H9 (cell line): ENCODE measurements at regions not wholly inside any gene's neighbourhood (a gene's known extent, or its start where the extent isn't known, plus 50 kb on each side); places are given as distances from the start of the nearest gene placed in this dataset.

Experiments used
- DNase-seq: peaks from one replicate; pipeline ENCODE4 v3.0.0-alpha.2; 2017
- H2AFZ ChIP-seq: one replicate; pipeline ENCODE4 v1.6.1; 2013; ENCODE audit warnings: mild to moderate bottlenecking, low read length, control low read depth, moderate library complexity
- H2AK5ac ChIP-seq: 2 replicates; pipeline ENCODE4 v1.6.1; 2013; ENCODE audit warnings: low read length, control low read depth, mixed read lengths; ENCODE audit not compliant: insufficient read length
- H2BK120ac ChIP-seq: one replicate; pipeline ENCODE4 v1.6.1; 2013; ENCODE audit warnings: low read depth, mild to moderate bottlenecking, low read length, control low read depth, inconsistent platforms; ENCODE audit not compliant: poor library complexity, severe bottlenecking
- H2BK12ac ChIP-seq: 2 replicates; pipeline ENCODE4 v1.6.1; 2013; ENCODE audit warnings: low read length, control low read depth, mixed read lengths, low read depth; ENCODE audit not compliant: insufficient read length
- H2BK15ac ChIP-seq: 2 replicates; pipeline ENCODE4 v1.6.1; 2013; ENCODE audit warnings: low read depth, low read length, control low read depth
- H2BK20ac ChIP-seq: one replicate; pipeline ENCODE4 v1.6.1; 2013; ENCODE audit warnings: low read depth, mild to moderate bottlenecking, low read length, control low read depth, inconsistent platforms; ENCODE audit not compliant: poor library complexity, severe bottlenecking
- H2BK5ac ChIP-seq: 2 replicates; pipeline ENCODE4 v1.6.1; 2013; ENCODE audit warnings: low read length, control low read depth, mixed read lengths; ENCODE audit not compliant: insufficient read length
- H3K14ac ChIP-seq: 2 replicates; pipeline ENCODE4 v1.6.1; 2013; ENCODE audit warnings: low read length, control low read depth; ENCODE audit not compliant: insufficient read depth
- H3K18ac ChIP-seq: 2 replicates; pipeline ENCODE4 v1.6.1; 2013; ENCODE audit warnings: low read depth, mild to moderate bottlenecking, mixed read lengths, low read length, control low read depth; ENCODE audit not compliant: insufficient read length
- H3K23ac ChIP-seq: 2 replicates; pipeline ENCODE4 v1.6.1; 2013; ENCODE audit warnings: low read length, control low read depth, mixed read lengths, low read depth; ENCODE audit not compliant: insufficient read length
- H3K23me2 ChIP-seq: 2 replicates; pipeline ENCODE4 v1.6.1; 2013; ENCODE audit warnings: low read depth, mild to moderate bottlenecking, mixed read lengths, low read length, control low read depth; ENCODE audit not compliant: insufficient read length, poor library complexity, severe bottlenecking
- H3K27ac ChIP-seq: 2 replicates; pipeline ENCODE4 v1.5.1; 2013; ENCODE audit warnings: low read length, control low read depth, mixed read lengths, low read depth; ENCODE audit not compliant: insufficient read length
- H3K27me3 ChIP-seq: 2 replicates; pipeline ENCODE4 v1.6.1; 2013; ENCODE audit warnings: low read length, control low read depth, inconsistent platforms; ENCODE audit not compliant: insufficient read depth
- H3K4ac ChIP-seq: 2 replicates; pipeline ENCODE4 v1.6.1; 2013; ENCODE audit warnings: low read depth, mild to moderate bottlenecking, control low read depth, inconsistent platforms, low read length, moderate library complexity
- H3K4me1 ChIP-seq: 2 replicates; pipeline ENCODE4 v1.6.1; 2013; ENCODE audit warnings: low read length, control low read depth, inconsistent platforms; ENCODE audit not compliant: insufficient read depth
- H3K4me2 ChIP-seq: 2 replicates; pipeline ENCODE4 v1.6.1; 2013; ENCODE audit warnings: low read length, control low read depth, mixed read lengths; ENCODE audit not compliant: insufficient read length, insufficient read depth
- H3K56ac ChIP-seq: 2 replicates; pipeline ENCODE4 v1.6.1; 2013; ENCODE audit warnings: low read depth, mild to moderate bottlenecking, mixed read lengths, low read length, control low read depth; ENCODE audit not compliant: insufficient read length
- H3K79me1 ChIP-seq: 2 replicates; pipeline ENCODE4 v1.6.1; 2013; ENCODE audit warnings: low read depth, mild to moderate bottlenecking, moderate library complexity, low read length, control low read depth, inconsistent platforms; ENCODE audit not compliant: insufficient read depth, poor library complexity, severe bottlenecking
- H3K79me2 ChIP-seq: 2 replicates; pipeline ENCODE4 v1.6.1; 2013; ENCODE audit warnings: low read length, control low read depth, inconsistent platforms; ENCODE audit not compliant: insufficient read depth
- H3K9ac ChIP-seq: 2 replicates; pipeline ENCODE4 v1.6.1; 2013; ENCODE audit warnings: low read length, control low read depth, mixed read lengths; ENCODE audit not compliant: insufficient read length; ENCODE audit errors: extremely low read depth
- H3K9me3 ChIP-seq: one replicate; pipeline ENCODE4 v1.6.1; 2013; ENCODE audit warnings: low read depth, low read length, inconsistent platforms; ENCODE audit not compliant: control insufficient read depth
- H3T11ph ChIP-seq: one replicate; pipeline ENCODE4 v1.6.1; 2013; ENCODE audit warnings: mild to moderate bottlenecking, low read length, control low read depth, inconsistent platforms
- H4K20me1 ChIP-seq: one replicate; pipeline ENCODE4 v1.6.1; 2013; ENCODE audit not compliant: control insufficient read depth, insufficient read length, insufficient read depth
- H4K5ac ChIP-seq: 2 replicates; pipeline ENCODE4 v1.6.1; 2013; ENCODE audit warnings: low read depth, mild to moderate bottlenecking, mixed read lengths, low read length, control low read depth; ENCODE audit not compliant: insufficient read length
- H4K8ac ChIP-seq: replicated peaks from 2 replicates; pipeline ENCODE4 v1.6.1; 2013; ENCODE audit warnings: low read length, control low read depth, mixed read lengths, low read depth; ENCODE audit not compliant: insufficient read length
- H4K91ac ChIP-seq: 2 replicates; pipeline ENCODE4 v1.6.1; 2013; ENCODE audit warnings: low read depth, mild to moderate bottlenecking, moderate library complexity, mixed read lengths, low read length, control low read depth; ENCODE audit not compliant: insufficient read length
- H3K27ac Mint-ChIP-seq, 3 experiments: 2 replicates in 2 of 3; 3 replicates in 1 of 3; pipeline ENCODE4 v1.8.0; 2020 to 2021; ENCODE audit warnings: mixed read lengths in 3 of 3, mild to moderate bottlenecking in 1 of 3, moderate library complexity in 1 of 3
- H3K27me3 Mint-ChIP-seq: 2 replicates; pipeline ENCODE4 v1.8.0; 2021; ENCODE audit warnings: low read depth, mild to moderate bottlenecking, moderate library complexity, mixed read lengths
- H3K36me3 Mint-ChIP-seq, 3 experiments: 2 replicates in 2 of 3; 3 replicates in 1 of 3; pipeline ENCODE4 v1.8.0; 2020 to 2021; ENCODE audit warnings: low read depth in 3 of 3, mixed read lengths in 3 of 3; ENCODE audit not compliant: insufficient read depth in 1 of 3
- H3K4me1 Mint-ChIP-seq, 2 experiments: 2 replicates each; pipeline ENCODE4 v1.8.0; 2020; ENCODE audit warnings: mixed read lengths in 2 of 2
- H3K4me3 Mint-ChIP-seq, 2 experiments: 2 replicates in 1 of 2; 3 replicates in 1 of 2; pipeline ENCODE4 v1.8.0; 2020 to 2021; ENCODE audit warnings: mild to moderate bottlenecking in 2 of 2, mixed read lengths in 2 of 2, moderate library complexity in 1 of 2
- H3K9me3 Mint-ChIP-seq, 2 experiments: 2 replicates in 1 of 2; 3 replicates in 1 of 2; pipeline ENCODE4 v1.8.0; 2020; ENCODE audit warnings: mild to moderate bottlenecking in 2 of 2, mixed read lengths in 2 of 2, moderate library complexity in 1 of 2
- CTCF ChIP-seq: fragments of 200-600 bp; sonication (generic); conservative IDR thresholded peaks from 3 replicates; pipeline ENCODE4 v1.8.0; 2021; ENCODE audit warnings: antibody characterized with exemption, mild to moderate bottlenecking
- WGBS: extraction: QIAGEN DNeasy Blood & Tissue Kit; methylation state at CpG from one replicate; pipeline ENCODE4 v1.1.7; 2013; ENCODE audit warnings: missing lambda C conversion rate, low lambda C conversion rate, mixed read lengths; ENCODE audit not compliant: insufficient read length; ENCODE audit errors: extremely low coverage; 5-methylcytosine and 5-hydroxymethylcytosine counted together

DNA sequence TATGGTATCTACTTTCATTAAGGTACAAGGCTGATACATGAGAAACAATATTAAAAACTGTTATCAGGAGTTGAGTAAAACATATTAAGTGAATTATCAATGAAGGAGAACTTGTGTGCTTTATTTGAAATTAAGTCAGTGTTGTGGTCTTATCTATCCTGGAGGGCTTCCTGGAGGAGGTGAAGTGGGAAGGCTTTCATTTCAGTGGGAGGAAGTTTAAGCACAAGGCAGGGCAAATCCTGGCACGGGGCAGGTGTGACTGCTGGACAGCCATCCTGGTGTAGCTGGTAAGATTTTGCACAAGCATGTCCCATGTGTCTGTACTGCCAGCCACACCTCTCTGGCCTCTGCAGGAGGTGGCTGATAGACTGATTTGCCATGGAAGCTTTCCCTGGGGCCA lies 159.7 kb upstream of the SKOR2 start:
- Histone ChIP-seq H3K9me3 (no peaks in the 10 kb centered on the region), H3K27ac (no peak overlapping the region), H2AFZ (no peak overlapping the region), H3K18ac (no peak overlapping the region), H2BK5ac (no peak overlapping the region), H3K4ac (no peak overlapping the region), H2BK120ac (no peak overlapping the region), H4K8ac (no peak overlapping the region), H3T11ph (no peak overlapping the region), H3K14ac (no peak overlapping the region; the same call in 1 of the 2 replicates), H4K20me1 (no peaks in the 10 kb centered on the region), H2BK15ac (no peak overlapping the region), H2BK12ac (no peak overlapping the region), H3K23me2 (no peaks in the 10 kb centered on the region), H2BK20ac (no peak overlapping the region), H2AK5ac (no peak overlapping the region), H3K9ac (no peak overlapping the region), H3K4me1 (peaks cover 3% of the 10 kb centered on the region; the same call in 1 of the 2 replicates), H4K5ac (no peak overlapping the region), H3K79me1 (no peaks in the 10 kb centered on the region), H3K4me2 (no peak overlapping the region), H3K79me2 (no peaks in the 10 kb centered on the region), H4K91ac (no peak overlapping the region), H3K23ac (no peak overlapping the region), H3K27me3 (no peaks in the 10 kb centered on the region; the same call in 1 of the 2 replicates), H3K56ac (no peak overlapping the region)
- H3K36me3 Mint-ChIP-seq, result peaks cover 0 to 8% (median 6%) of the 10 kb centered on the region in 3 experiments; a peak in 2 of 7 replicates
- peaks cover 0 to 7% of the 10 kb centered on the region in 2 experiments; a peak in 3 of 5 replicates for H3K9me3 Mint-ChIP-seq
- H3K4me3 Mint-ChIP-seq, result no peak overlapping the region
- no CpG with 5 or more reads among the region's 1 CpG for WGBS
- DNase-seq, result peak; percentile 18
- no peak overlapping the region for H3K27ac Mint-ChIP-seq
- TF ChIP-seq CTCF, result no peak
- H3K4me1 Mint-ChIP-seq, result peaks cover 34% of the 10 kb centered on the region in 2 experiments
- H3K27me3 Mint-ChIP-seq, result peaks cover 53% of the 10 kb centered on the region
